ENCODE measurements at regions not wholly inside any gene's neighbourhood (a gene's known extent, or its start where the extent isn't known, plus 50 kb on each side); places are given as distances from the start of the nearest gene placed in this dataset.

GRCh38 chr1:200275816-200276453 is 133.9 kb downstream of the ZNF281 start:
- Mint-ChIP-seq H3K4me1 (ENCODE audit: unreplicated experiment) (peaks cover 4% of the 10 kb centered on the region), H3K36me3 (ENCODE audit: low read depth, unreplicated experiment) (no peaks in the 10 kb centered on the region), H3K9me3 (ENCODE audit: unreplicated experiment) (no peaks in the 10 kb centered on the region), H3K27me3 (ENCODE audit: unreplicated experiment) (no peaks in the 10 kb centered on the region), H3K27ac (ENCODE audit: unreplicated experiment) (no peak overlapping the region), H3K4me3 (ENCODE audit: unreplicated experiment) (no peak overlapping the region)
- DNase-seq (ENCODE audit: low spot score): no peak
- no peak for TF ChIP-seq CTCF (IDR thresholded peaks at IDR 0.05; ENCODE audit: unreplicated experiment)

GRCh38 chr1:200275415-200275814 is 134.4 kb downstream of the ZNF281 start:
- no peak for DNase-seq (ENCODE audit: low spot score)
- Mint-ChIP-seq H3K27ac (ENCODE audit: unreplicated experiment) (no peak overlapping the region), H3K4me1 (ENCODE audit: unreplicated experiment) (peaks cover 4% of the 10 kb centered on the region), H3K9me3 (ENCODE audit: unreplicated experiment) (no peaks in the 10 kb centered on the region), H3K4me3 (ENCODE audit: unreplicated experiment) (no peak overlapping the region), H3K27me3 (ENCODE audit: unreplicated experiment) (no peaks in the 10 kb centered on the region), H3K36me3 (ENCODE audit: low read depth, unreplicated experiment) (no peaks in the 10 kb centered on the region)
- no peak for TF ChIP-seq CTCF (IDR thresholded peaks at IDR 0.05; ENCODE audit: unreplicated experiment)

- no peak for TF ChIP-seq CTCF (IDR thresholded peaks at IDR 0.05; ENCODE audit: unreplicated experiment)
- H3K9me3 Mint-ChIP-seq (ENCODE audit: unreplicated experiment): no peaks in the 10 kb centered on the region
- DNase-seq (ENCODE audit: low spot score): no peak
- no peak overlapping the region for H3K4me3 Mint-ChIP-seq (ENCODE audit: unreplicated experiment)
- H3K27ac Mint-ChIP-seq (ENCODE audit: unreplicated experiment): no peak overlapping the region
- no peaks in the 10 kb centered on the region for H3K27me3 Mint-ChIP-seq (ENCODE audit: unreplicated experiment)
- peaks cover 4% of the 10 kb centered on the region for H3K4me1 Mint-ChIP-seq (ENCODE audit: unreplicated experiment)
- H3K36me3 Mint-ChIP-seq (ENCODE audit: low read depth, unreplicated experiment): no peaks in the 10 kb centered on the region
Observed at GRCh38 chr1:200274116-200274515, 135.7 kb downstream of the ZNF281 start.

- peaks cover 4% of the 10 kb centered on the region for H3K4me1 Mint-ChIP-seq (ENCODE audit: unreplicated experiment)
- no peak overlapping the region for H3K4me3 Mint-ChIP-seq (ENCODE audit: unreplicated experiment)
- DNase-seq (ENCODE audit: low spot score): no peak
- H3K27me3 Mint-ChIP-seq (ENCODE audit: unreplicated experiment): no peaks in the 10 kb centered on the region
- no peak for TF ChIP-seq CTCF (IDR thresholded peaks at IDR 0.05; ENCODE audit: unreplicated experiment)
- H3K27ac Mint-ChIP-seq (ENCODE audit: unreplicated experiment): no peak overlapping the region
- no peaks in the 10 kb centered on the region for H3K9me3 Mint-ChIP-seq (ENCODE audit: unreplicated experiment)
- no peaks in the 10 kb centered on the region for H3K36me3 Mint-ChIP-seq (ENCODE audit: low read depth, unreplicated experiment)
Observed at GRCh38 chr1:200272481-200273068, 137.3 kb downstream of the ZNF281 start.

- no peaks in the 10 kb centered on the region for H3K9me3 Mint-ChIP-seq (ENCODE audit: unreplicated experiment)
- no peak overlapping the region for H3K4me3 Mint-ChIP-seq (ENCODE audit: unreplicated experiment)
- no peaks in the 10 kb centered on the region for H3K27me3 Mint-ChIP-seq (ENCODE audit: unreplicated experiment)
- no peak for DNase-seq (ENCODE audit: low spot score)
- no peaks in the 10 kb centered on the region for H3K4me1 Mint-ChIP-seq (ENCODE audit: unreplicated experiment)
- TF ChIP-seq CTCF (IDR thresholded peaks at IDR 0.05; ENCODE audit: unreplicated experiment): no peak
- H3K36me3 Mint-ChIP-seq (ENCODE audit: low read depth, unreplicated experiment): no peaks in the 10 kb centered on the region
- H3K27ac Mint-ChIP-seq (ENCODE audit: unreplicated experiment): no peak overlapping the region
Observed at GRCh38 chr1:200269256-200269655, 140.6 kb downstream of the ZNF281 start.

Data from endothelial cell (in vitro differentiated cells).